HL-60 (cell line): ENCODE measurements at regions not wholly inside any gene's neighbourhood (a gene's known extent, or its start where the extent isn't known, plus 50 kb on each side); places are given as distances from the start of the nearest gene placed in this dataset.
A peak's percentile ranks its signal among the peaks of the same experiment; 100 is the strongest.

Experiments used
- CTCF ChIP-seq: IDR thresholded peaks from one replicate; pipeline ENCODE4 v1.5.1; 2011; ENCODE audit warnings: low read length, control low read depth, inconsistent platforms; ENCODE audit not compliant: insufficient read depth
- GABPA ChIP-seq: IDR thresholded peaks from 2 replicates; pipeline ENCODE4 v1.6.1; 2012; ENCODE audit warnings: low read depth
- POLR2AphosphoS5 ChIP-seq: IDR thresholded peaks from 2 replicates; pipeline ENCODE4 v1.6.1; 2012; ENCODE audit warnings: low read depth
- REST ChIP-seq: IDR thresholded peaks from 2 replicates; pipeline ENCODE4 v1.6.1; 2012; ENCODE audit warnings: low read depth; ENCODE audit not compliant: insufficient replicate concordance

GRCh38 chr9:18255158-18255629, 218.8 kb upstream of the ADAMTSL1 start:
- TF ChIP-seq CTCF = peak; percentile 25
- no peak for TF ChIP-seq REST
- TF ChIP-seq GABPA = no peak
- TF ChIP-seq POLR2AphosphoS5 = no peak
